Activated T-cell treated with anti-CD3 and anti-CD28 coated beads, Interleukin-2, amount 50 U/mL, for 72 hours (primary cell): ENCODE measurements at regions not wholly inside any gene's neighbourhood (a gene's known extent, or its start where the extent isn't known, plus 50 kb on each side); places are given as distances from the start of the nearest gene placed in this dataset.

ENCODE experiments used
- ATAC-seq, 2 donors: fragments of 150-1000 bp; cut with Tn5 transposase; replicated peaks in 1 of 2; 2 replicates each; pipeline ENCODE4 v1.10.0; 2021; ENCODE audit warnings: moderate library complexity in 2 of 2, mild to moderate bottlenecking in 1 of 2
- DNase-seq, 2 donors: peaks; one replicate each; pipeline ENCODE4 v3.0.0; 2021 to 2022; ENCODE audit warnings: mixed read lengths in 1 of 2
- H3K27ac Mint-ChIP-seq: one replicate; pipeline ENCODE4 v1.8.0; 2022; ENCODE audit warnings: mild to moderate bottlenecking, moderate library complexity, mixed read lengths
- H3K27me3 Mint-ChIP-seq: one replicate; pipeline ENCODE4 v1.8.0; 2022; ENCODE audit warnings: low read depth, mixed read lengths
- H3K36me3 Mint-ChIP-seq, 2 donors: one replicate each; pipeline ENCODE4 v1.8.0; 2022; ENCODE audit warnings: mixed read lengths in 2 of 2, mild to moderate bottlenecking in 1 of 2; ENCODE audit not compliant: insufficient read depth in 2 of 2
- H3K4me1 Mint-ChIP-seq: one replicate; pipeline ENCODE4 v1.8.0; 2022; ENCODE audit warnings: low read depth, mixed read lengths
- H3K4me3 Mint-ChIP-seq, 2 donors: one replicate each; pipeline ENCODE4 v1.8.0; 2022; ENCODE audit warnings: mild to moderate bottlenecking in 2 of 2, mixed read lengths in 2 of 2, moderate library complexity in 2 of 2
- H3K9me3 Mint-ChIP-seq, 2 donors: one replicate each; pipeline ENCODE4 v1.8.0; 2022; ENCODE audit warnings: mixed read lengths in 2 of 2

DNA sequence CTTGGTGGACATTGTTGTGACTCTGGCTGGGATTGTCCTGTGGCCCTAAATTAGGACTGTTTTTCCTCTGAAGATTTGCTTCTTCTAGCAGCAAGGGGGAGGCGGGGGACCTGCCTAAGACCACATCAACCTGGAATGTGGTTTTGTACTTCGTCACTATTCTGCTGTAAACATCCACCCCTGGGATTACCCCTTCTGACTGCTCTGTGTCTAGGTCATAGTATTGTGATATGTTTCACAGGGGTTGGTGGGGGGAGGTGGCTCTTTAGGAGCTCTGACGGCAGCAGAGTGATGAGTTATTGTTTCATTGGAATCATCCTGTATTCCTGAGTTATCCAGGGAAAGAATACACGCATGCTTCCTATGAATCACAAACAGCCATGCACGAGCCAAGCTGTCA is 226.4 kb upstream of the MYT1L start:
- Mint-ChIP-seq H3K9me3 (peaks cover 6 to 12% of the 10 kb centered on the region in 2 donors), H3K27me3 (peaks cover 4% of the 10 kb centered on the region), H3K36me3 (peaks cover 0 to 5% of the 10 kb centered on the region in 2 donors), H3K4me1 (peaks cover 9% of the 10 kb centered on the region), H3K27ac (no peak overlapping the region), H3K4me3 (no peak overlapping the region)
- ATAC-seq (peak; percentile 51 to 53), DNase-seq (no peak)

DNA sequence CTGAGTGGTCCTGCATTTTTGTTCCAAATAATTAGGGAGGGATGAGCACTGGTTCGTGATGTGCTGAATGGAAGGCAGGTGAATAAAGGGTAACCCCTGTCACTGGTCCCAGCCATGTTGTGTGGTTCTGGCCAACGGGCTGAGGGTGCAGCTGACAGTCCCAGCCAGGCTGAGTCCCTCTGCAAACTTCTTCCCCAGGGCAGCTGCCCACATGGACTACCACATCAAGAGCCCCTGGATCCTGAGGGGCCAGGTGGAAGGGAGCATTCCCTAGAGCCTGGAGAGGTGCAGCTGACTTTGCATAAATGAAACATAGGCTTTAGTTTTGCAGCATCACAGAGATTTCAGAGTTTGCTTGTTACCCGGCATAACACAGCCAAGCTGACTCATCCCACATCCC is 219.8 kb upstream of the MYT1L start:
- H3K4me3 Mint-ChIP-seq = no peak overlapping the region
- no peak overlapping the region for H3K27ac Mint-ChIP-seq
- no peaks in the 10 kb centered on the region for H3K27me3 Mint-ChIP-seq
- no peak for ATAC-seq
- H3K9me3 Mint-ChIP-seq = peaks cover 7 to 14% of the 10 kb centered on the region in 2 donors
- no peaks in the 10 kb centered on the region for H3K4me1 Mint-ChIP-seq
- no peak for DNase-seq
- peaks cover 2 to 5% of the 10 kb centered on the region in 2 donors for H3K36me3 Mint-ChIP-seq

DNA sequence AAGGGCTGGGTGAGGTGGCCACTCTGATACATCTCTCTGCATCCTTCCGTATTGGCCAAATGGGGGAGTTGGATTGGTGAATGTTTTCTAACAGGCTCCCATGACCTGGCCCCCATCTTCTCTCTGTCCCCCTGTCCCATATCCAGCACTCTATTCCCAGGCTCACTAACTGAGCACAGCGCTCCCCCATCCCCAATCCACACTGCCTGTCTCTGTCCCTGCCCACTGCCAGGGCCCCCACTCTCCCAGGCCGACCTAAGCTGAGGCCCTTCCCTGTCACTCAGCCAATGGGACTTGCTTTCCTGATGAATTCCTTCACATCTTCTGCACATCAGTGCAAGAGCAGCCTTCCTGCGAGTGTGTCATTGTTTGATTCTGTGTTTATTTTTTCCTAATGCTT is 216.8 kb upstream of the MYT1L start:
- no peaks in the 10 kb centered on the region for H3K4me1 Mint-ChIP-seq
- no peaks in the 10 kb centered on the region for H3K27me3 Mint-ChIP-seq
- peaks cover under 1 to 2% of the 10 kb centered on the region in 2 donors for H3K36me3 Mint-ChIP-seq
- ATAC-seq (no peak), DNase-seq (no peak)
- peaks cover 2 to 7% of the 10 kb centered on the region in 2 donors for H3K9me3 Mint-ChIP-seq
- H3K4me3 Mint-ChIP-seq = no peak overlapping the region
- no peak overlapping the region for H3K27ac Mint-ChIP-seq

DNA sequence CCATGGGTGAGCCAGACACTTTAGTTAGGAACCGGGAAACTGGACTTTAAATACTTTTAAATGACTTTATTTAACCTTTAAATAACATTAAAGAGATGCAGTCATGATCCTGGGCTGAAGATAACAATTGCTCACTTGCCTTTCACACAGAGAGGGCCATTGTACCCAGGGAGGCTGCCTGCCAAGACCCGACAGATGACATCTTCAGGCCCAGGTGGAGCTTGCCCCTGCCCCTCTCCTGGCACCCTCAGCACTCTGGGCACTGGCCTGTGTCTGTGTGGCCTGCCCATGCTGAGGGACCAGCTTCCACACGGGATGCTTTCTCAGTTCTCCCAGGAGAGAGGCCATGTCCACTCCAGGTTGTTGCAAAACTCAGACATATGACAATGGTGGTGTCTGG is 216.4 kb upstream of the MYT1L start:
- no peak for DNase-seq
- Mint-ChIP-seq H3K27me3 (no peaks in the 10 kb centered on the region), H3K36me3 (peaks cover 0 to 2% of the 10 kb centered on the region in 2 donors), H3K9me3 (peaks cover 1 to 6% of the 10 kb centered on the region in 2 donors), H3K4me3 (no peak overlapping the region), H3K27ac (no peak overlapping the region), H3K4me1 (no peaks in the 10 kb centered on the region)
- ATAC-seq = no peak

DNA sequence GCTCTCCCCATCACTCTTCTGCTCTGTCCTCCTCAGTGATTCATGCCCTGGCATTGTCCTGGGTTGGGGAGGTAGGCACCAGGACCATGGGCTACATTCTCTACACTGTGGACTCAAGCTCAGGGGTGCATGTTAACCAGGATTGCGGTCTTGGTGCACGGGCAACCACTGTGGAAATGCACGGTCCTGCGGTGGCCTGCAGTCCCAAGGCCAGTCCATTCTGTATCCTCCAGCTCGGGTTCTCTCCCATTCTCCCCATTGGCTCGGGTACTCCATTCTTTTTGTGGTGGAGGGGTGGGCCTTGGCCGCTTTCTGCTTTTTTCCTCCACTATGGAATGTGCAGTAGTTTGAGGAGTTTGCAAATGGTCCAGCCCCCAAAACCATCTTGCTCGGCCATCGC is 215.0 kb upstream of the MYT1L start:
- H3K4me1 Mint-ChIP-seq = no peaks in the 10 kb centered on the region
- ATAC-seq (no peak), DNase-seq (no peak)
- peaks cover 1 to 3% of the 10 kb centered on the region in 2 donors for H3K9me3 Mint-ChIP-seq
- H3K4me3 Mint-ChIP-seq = no peak overlapping the region
- H3K36me3 Mint-ChIP-seq = no peaks in the 10 kb centered on the region
- H3K27ac Mint-ChIP-seq = no peak overlapping the region
- peaks cover 3% of the 10 kb centered on the region for H3K27me3 Mint-ChIP-seq

DNA sequence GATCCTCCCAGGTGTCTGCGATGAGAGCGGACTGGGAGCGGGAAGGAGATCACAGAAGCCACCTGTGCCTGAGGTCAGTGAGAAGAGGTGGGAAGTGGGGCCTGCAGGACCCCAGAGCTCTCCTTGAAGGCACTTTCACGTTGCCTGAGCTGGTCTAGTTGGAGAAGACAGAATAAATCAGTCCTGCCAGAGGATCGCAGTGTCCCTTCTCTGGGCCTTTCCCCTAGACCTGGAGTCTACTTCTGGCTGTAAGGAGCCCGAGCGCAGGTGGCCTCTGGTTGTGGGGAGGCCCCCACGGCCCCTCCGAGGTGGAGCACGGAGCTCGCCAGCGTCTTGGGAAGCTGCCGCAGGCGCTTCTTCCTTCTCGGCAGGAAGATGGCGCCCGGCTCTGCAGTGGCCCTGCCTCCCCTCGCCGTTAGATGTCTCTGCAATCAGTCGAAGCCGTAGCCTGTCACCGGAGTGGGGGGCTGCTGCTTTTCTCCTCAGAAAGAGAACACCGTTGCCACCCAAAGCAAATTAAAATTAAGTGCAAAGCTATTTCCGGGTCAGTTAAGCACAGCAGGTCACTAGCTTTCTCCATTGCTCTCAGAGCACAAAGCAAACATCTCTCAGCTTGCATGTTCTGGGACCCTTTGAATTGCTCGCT is 212.0 kb upstream of the MYT1L start:
- DNase-seq (no peak), ATAC-seq (no peak)
- Mint-ChIP-seq H3K27me3 (peaks cover 14% of the 10 kb centered on the region), H3K4me3 (peak overlapping the region in 1 of 2 donors; percentile 27), H3K36me3 (no peaks in the 10 kb centered on the region), H3K27ac (no peak overlapping the region), H3K4me1 (no peaks in the 10 kb centered on the region), H3K9me3 (no peaks in the 10 kb centered on the region)

DNA sequence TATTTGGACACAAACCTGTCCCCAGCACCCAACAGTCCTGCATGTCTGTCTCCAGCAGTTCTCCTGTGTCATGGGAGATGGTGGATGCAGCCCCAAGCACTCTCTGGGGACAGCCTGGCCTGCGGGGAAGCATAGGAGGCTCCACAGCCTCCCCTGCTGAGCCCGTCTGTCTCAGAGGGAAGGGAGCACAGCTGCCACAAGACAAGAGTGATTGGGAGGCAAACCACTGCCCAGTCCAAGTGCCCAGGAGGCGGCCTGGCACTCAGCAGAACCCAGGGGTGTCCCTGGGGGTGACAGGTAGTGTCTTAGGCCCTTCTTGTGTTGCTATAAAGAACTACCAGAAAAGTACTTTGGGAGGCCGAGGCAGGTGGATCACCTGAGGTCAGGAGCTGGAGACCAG is 211.2 kb upstream of the MYT1L start:
- no peak for DNase-seq
- Mint-ChIP-seq H3K4me1 (no peaks in the 10 kb centered on the region), H3K27ac (no peak overlapping the region), H3K27me3 (peaks cover 14% of the 10 kb centered on the region), H3K9me3 (no peaks in the 10 kb centered on the region), H3K4me3 (no peak overlapping the region), H3K36me3 (no peaks in the 10 kb centered on the region)
- ATAC-seq = no peak

DNA sequence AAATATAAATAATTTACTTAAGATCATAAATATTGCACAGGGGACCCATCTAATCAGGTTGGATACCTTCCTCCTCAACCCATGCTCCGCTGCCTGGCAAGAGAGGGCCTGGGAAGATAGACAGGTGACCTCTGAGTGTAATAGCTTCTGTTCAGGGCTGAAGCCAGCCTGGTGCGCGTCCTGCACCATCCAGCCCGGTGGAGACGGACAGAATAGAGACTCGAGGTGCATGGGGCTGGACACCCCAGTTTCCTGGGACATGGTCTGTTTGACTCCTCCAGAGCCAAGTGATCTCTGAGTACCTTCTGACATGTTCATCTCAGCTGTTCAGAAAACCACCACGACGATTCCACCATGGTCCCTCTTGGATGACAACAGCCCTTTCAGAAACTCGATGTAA is 209.3 kb upstream of the MYT1L start:
- ATAC-seq = no peak
- Mint-ChIP-seq H3K36me3 (no peaks in the 10 kb centered on the region), H3K9me3 (no peaks in the 10 kb centered on the region), H3K27me3 (peaks cover 14% of the 10 kb centered on the region), H3K4me1 (no peaks in the 10 kb centered on the region), H3K27ac (no peak overlapping the region), H3K4me3 (no peak overlapping the region)
- no peak for DNase-seq

DNA sequence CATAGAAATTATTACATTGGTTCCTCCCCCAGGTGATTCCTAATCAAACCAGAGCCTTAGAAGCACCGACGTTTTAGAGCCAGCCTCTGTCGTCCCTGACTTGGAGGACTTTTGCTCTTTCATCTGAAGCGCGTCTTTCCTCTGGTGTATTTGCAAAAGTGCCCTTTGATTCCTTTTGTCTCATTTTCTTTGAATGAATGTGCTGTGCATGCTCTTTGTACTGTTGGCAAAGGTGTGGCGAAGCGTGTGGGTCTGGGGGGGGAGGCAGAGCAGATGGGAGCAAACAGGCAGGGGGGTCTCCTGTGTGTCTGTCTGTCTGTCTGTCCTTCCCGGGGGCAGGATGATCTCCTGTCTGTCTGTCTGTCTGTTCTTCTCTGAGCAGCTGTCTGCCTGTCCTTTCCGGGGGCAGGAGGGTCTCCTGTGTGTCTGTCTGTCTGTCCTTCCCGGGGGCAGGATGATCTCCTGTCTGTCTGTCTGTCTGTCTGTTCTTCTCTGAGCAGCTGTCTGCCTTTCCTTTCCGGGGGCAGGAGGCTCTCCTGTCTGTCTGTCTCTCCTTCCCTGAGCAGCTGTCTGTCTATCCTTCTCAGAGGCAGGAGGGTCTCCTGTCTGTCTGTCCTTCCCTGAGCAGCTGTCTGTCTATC is 205.5 kb upstream of the MYT1L start:
- no peak overlapping the region for H3K4me3 Mint-ChIP-seq
- no peaks in the 10 kb centered on the region for H3K4me1 Mint-ChIP-seq
- no peaks in the 10 kb centered on the region for H3K9me3 Mint-ChIP-seq
- no peaks in the 10 kb centered on the region for H3K36me3 Mint-ChIP-seq
- ATAC-seq (no peak), DNase-seq (no peak)
- H3K27ac Mint-ChIP-seq = no peak overlapping the region
- peaks cover 14% of the 10 kb centered on the region for H3K27me3 Mint-ChIP-seq

DNA sequence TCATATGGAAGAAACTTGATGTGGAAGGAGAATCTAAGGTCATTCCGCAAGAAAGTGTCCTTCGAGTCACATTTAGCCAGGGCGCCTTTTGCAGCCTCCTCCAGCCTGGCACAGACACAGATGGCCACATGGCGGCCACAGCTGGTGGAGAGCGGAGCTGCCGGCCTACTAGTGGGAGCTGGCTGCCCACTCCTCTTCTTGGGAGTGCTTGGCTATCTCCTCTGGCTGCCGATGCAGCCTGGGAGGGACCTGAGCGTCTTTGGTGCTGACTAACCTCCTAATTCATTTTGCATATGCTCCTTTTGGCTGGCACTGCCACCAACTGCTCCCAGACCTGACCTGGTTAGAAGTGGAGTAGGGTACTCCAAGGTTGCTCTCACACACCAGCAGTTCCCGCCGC is 199.3 kb upstream of the MYT1L start:
- Mint-ChIP-seq H3K27ac (no peak overlapping the region), H3K4me3 (no peak overlapping the region), H3K4me1 (no peaks in the 10 kb centered on the region), H3K36me3 (no peaks in the 10 kb centered on the region), H3K9me3 (peaks cover 0 to 2% of the 10 kb centered on the region in 2 donors), H3K27me3 (no peaks in the 10 kb centered on the region)
- ATAC-seq = no peak
- no peak for DNase-seq

DNA sequence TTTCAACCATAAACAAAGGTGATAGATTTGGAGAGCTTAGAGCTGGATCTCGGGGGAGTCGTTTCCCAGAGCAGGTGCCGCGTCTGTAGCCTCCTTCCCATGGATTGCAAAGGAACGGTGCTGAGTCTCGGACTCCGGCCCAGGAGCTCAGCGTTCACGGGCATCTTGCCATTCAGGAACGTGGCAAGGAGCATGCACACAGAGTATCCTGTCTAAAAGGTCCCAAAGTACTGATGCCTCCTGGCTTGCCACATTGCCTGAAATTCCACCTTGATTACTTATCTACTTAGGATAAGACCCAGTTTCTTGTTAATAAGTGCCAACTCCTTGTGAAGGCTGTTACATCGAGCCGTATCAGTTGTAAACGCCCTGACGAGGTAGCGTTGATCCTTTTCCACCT is 197.8 kb upstream of the MYT1L start:
- Mint-ChIP-seq H3K4me3 (no peak overlapping the region), H3K9me3 (peaks cover 0 to 2% of the 10 kb centered on the region in 2 donors), H3K27me3 (no peaks in the 10 kb centered on the region), H3K4me1 (no peaks in the 10 kb centered on the region), H3K36me3 (no peaks in the 10 kb centered on the region), H3K27ac (no peak overlapping the region)
- DNase-seq (no peak), ATAC-seq (no peak)

DNA sequence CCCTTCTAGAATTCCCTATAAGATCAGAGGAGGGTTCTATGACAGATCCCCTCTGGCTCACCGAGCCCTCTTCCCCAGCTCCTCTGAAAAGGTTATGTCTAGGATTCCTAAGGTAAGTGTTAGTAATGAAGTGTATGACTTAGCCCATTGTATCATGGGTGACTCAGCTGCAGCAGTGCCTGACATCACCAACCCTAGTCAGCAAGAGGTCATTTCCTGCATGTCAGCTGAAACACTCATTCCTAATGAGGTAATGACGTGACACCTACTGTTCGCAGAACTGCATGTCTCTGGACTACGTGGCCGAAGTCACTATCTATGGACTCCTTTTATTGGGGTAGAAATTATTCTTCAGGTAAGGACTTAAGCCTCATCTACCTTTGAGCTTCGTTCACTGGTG is 196.1 kb upstream of the MYT1L start:
- H3K4me1 Mint-ChIP-seq = no peaks in the 10 kb centered on the region
- H3K9me3 Mint-ChIP-seq = peaks cover under 1 to 3% of the 10 kb centered on the region in 2 donors
- no peaks in the 10 kb centered on the region for H3K36me3 Mint-ChIP-seq
- ATAC-seq = no peak
- DNase-seq = no peak
- no peak overlapping the region for H3K4me3 Mint-ChIP-seq
- H3K27ac Mint-ChIP-seq = no peak overlapping the region
- peaks cover 2% of the 10 kb centered on the region for H3K27me3 Mint-ChIP-seq

DNA sequence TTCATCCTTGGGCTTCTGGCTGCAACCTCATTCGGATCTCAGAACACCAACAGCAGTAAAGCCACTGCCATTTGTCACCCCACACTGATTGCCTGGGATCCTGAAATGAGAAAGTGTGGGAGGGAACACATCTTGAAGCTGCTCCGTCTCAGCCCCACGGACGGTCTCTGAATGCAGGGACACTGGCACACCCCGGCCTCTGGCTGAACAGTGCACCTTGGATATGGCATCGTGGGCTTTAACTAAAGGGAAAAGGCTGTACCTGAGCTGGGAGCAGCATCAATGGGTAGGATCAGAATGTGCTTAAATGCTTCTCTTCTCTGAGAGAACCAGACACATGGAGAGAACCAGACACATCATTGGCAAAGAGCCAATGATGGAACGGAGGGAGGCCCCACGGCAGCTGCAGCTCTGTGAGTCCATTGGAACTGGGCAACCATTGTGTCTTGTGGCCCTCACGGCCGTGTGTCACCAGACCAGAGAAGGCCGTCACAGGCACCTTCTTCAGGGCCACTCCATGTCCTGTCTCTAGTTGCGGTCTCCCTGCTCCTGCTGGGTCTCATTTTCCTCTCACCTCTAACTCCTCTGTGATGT is 193.4 kb upstream of the MYT1L start:
- Mint-ChIP-seq H3K4me1 (no peaks in the 10 kb centered on the region), H3K27ac (no peak overlapping the region), H3K4me3 (no peak overlapping the region), H3K9me3 (peaks cover 7% of the 10 kb centered on the region in 2 donors), H3K27me3 (peaks cover 7% of the 10 kb centered on the region), H3K36me3 (no peaks in the 10 kb centered on the region)
- DNase-seq (no peak), ATAC-seq (no peak)
